ENCODE measurements at regions not wholly inside any gene's neighbourhood (a gene's known extent, or its start where the extent isn't known, plus 50 kb on each side); places are given as distances from the start of the nearest gene placed in this dataset.

GRCh38 chr13:31908696-31909411 lies 122.7 kb upstream of the FRY start (continued):
- TF ChIP-seq ZFHX2 (tag by site-specific recombination; conservative IDR thresholded peaks at IDR 0.05) (no peak), ZFP37 (tag by site-specific recombination; IDR thresholded peaks at IDR 0.05) (no peak), GLIS2 (tag by site-specific recombination; IDR thresholded peaks at IDR 0.05) (no peak), ZNF645 (tag by site-specific recombination; IDR thresholded peaks at IDR 0.05) (no peak), ZNF629 (tag by site-specific recombination; IDR thresholded peaks at IDR 0.05) (no peak), ZNF707 (tag by site-specific recombination; IDR thresholded peaks at IDR 0.05) (no peak)

- ChIA-PET POLR2A (interaction anchor here (0.7 to 1.2 kb wide), 2 partner anchors 35 to 671 kb away, joined by 3 read pairs; no protein-coding TSS in a partner anchor), CTCF (interaction anchor here (0.5 to 2.9 kb wide), 61 partner anchors 9 to 1598 kb away, joined by 3 to 24 read pairs (median 4); partner anchors contain the start of genes BRCA2, N4BP2L1, PDS5B and ZAR1L)
- H3K4me3 ChIP-seq (ENCODE audit: low read depth, low read length) = no peak overlapping the region
- H3K36me3 ChIP-seq (ENCODE audit: control insufficient read depth in 2 of 2, insufficient read depth in 1 of 2, low read length in 2 of 2) = no peaks in the 10 kb centered on the region
- TF ChIP-seq ZNF155 (tag by site-specific recombination; IDR thresholded peaks at IDR 0.05) = no peak
- TF ChIP-seq ZNF660 (tag by site-specific recombination; IDR thresholded peaks at IDR 0.05) = 0 out of 2 replicates have a peak, but pooled peaks have one; percentile 14
- peak; percentile 75 for TF ChIP-seq ZNF654 (tag by site-specific recombination; IDR thresholded peaks at IDR 0.05; ENCODE audit: low read depth)
- H3K27ac ChIP-seq (ENCODE audit: extremely low read depth, low read depth, low read length) = no peak overlapping the region
- no peaks in the 10 kb centered on the region for H3K4me1 ChIP-seq (ENCODE audit: control insufficient read depth, insufficient read depth, low read length)
- no peaks in the 10 kb centered on the region for H3K9me3 ChIP-seq (ENCODE audit: control insufficient read depth, insufficient read depth, low read depth, low read length)
Observed at GRCh38 chr13:31909864-31910551, 121.6 kb upstream of the FRY start.

- H3K27ac ChIP-seq (ENCODE audit: extremely low read depth, low read depth, low read length) = no peak overlapping the region
- H3K4me3 ChIP-seq (ENCODE audit: low read depth, low read length) = no peak overlapping the region
- ChIA-PET POLR2A (interaction anchor here (1.2 kb wide), 1 partner anchor 671 kb away, joined by 3 read pairs; no protein-coding TSS in a partner anchor), CTCF (interaction anchor here (0.6 to 2.9 kb wide), 33 partner anchors 8 to 1002 kb away, joined by 3 to 24 read pairs (median 4); partner anchors contain the start of genes BRCA2, N4BP2L1, PDS5B and ZAR1L)
- H3K4me1 ChIP-seq (ENCODE audit: control insufficient read depth, insufficient read depth, low read length) = no peaks in the 10 kb centered on the region
- no peaks in the 10 kb centered on the region for H3K9me3 ChIP-seq (ENCODE audit: control insufficient read depth, insufficient read depth, low read depth, low read length)
- TF ChIP-seq ZNF350 (tag by site-specific recombination; IDR thresholded peaks at IDR 0.05) (no peak), ZBTB20 (tag by site-specific recombination; IDR thresholded peaks at IDR 0.05) (no peak), ZNF692 (tag by site-specific recombination; IDR thresholded peaks at IDR 0.05) (no peak), TSHZ1 (tag by site-specific recombination; IDR thresholded peaks at IDR 0.05; ENCODE audit: borderline replicate concordance) (no peak)
- no peaks in the 10 kb centered on the region for H3K36me3 ChIP-seq (ENCODE audit: control insufficient read depth in 2 of 2, insufficient read depth in 1 of 2, low read length in 2 of 2)
Observed at GRCh38 chr13:31910633-31911032, 120.9 kb upstream of the FRY start.
